Osteoblast (primary cell): ENCODE measurements at regions not wholly inside any gene's neighbourhood (a gene's known extent, or its start where the extent isn't known, plus 50 kb on each side); places are given as distances from the start of the nearest gene placed in this dataset.

Experiments used
- DNase-seq: peaks from one replicate; pipeline ENCODE4 v3.0.0; 2011; ENCODE audit warnings: low spot score, mixed read lengths; ENCODE audit not compliant: insufficient read length; ENCODE audit errors: missing footprints
- H2AFZ ChIP-seq: 2 replicates; pipeline ENCODE4 v1.6.0; 2011; ENCODE audit warnings: mild to moderate bottlenecking, low read length
- H3K27ac ChIP-seq: 2 replicates; pipeline ENCODE4 v1.5.1; 2011; ENCODE audit warnings: mild to moderate bottlenecking, low read depth, low read length, moderate library complexity
- H3K27me3 ChIP-seq: 2 replicates; pipeline ENCODE4 v1.6.0; 2012; ENCODE audit warnings: mild to moderate bottlenecking, control low read depth, inconsistent platforms, low read length, moderate library complexity; ENCODE audit not compliant: insufficient read depth
- H3K36me3 ChIP-seq: 2 replicates; pipeline ENCODE4 v1.5.1; 2011; ENCODE audit warnings: mild to moderate bottlenecking, low read length, control low read depth, moderate library complexity; ENCODE audit not compliant: insufficient read depth
- H3K4me1 ChIP-seq: 2 replicates; pipeline ENCODE4 v1.5.1; 2011; ENCODE audit warnings: mild to moderate bottlenecking, low read length, control low read depth, moderate library complexity; ENCODE audit not compliant: insufficient read depth
- H3K4me2 ChIP-seq: 2 replicates; pipeline ENCODE4 v1.6.0; 2011; ENCODE audit warnings: mild to moderate bottlenecking, low read length; ENCODE audit not compliant: insufficient read depth
- H3K4me3 ChIP-seq: fragments of 200-600 bp; sonication (generic); 3 replicates; pipeline ENCODE4 v1.5.1; 2012; ENCODE audit warnings: mild to moderate bottlenecking, low read length, inconsistent platforms; ENCODE audit not compliant: insufficient read depth
- H3K79me2 ChIP-seq: 2 replicates; pipeline ENCODE4 v1.6.0; 2012; ENCODE audit warnings: mild to moderate bottlenecking, low read length, control low read depth, inconsistent platforms; ENCODE audit not compliant: insufficient read depth
- H3K9me3 ChIP-seq: 2 replicates; pipeline ENCODE4 v1.5.1; 2011; ENCODE audit warnings: low read depth, low read length, control low read depth
- H4K20me1 ChIP-seq: 2 replicates; pipeline ENCODE4 v1.6.0; 2012; ENCODE audit warnings: mild to moderate bottlenecking, low read length, control low read depth; ENCODE audit not compliant: insufficient read depth
- TF ChIP-seq, protein P1 (sequence below): IDR thresholded peaks from 2 replicates; pipeline ENCODE4 v1.5.1; 2011; ENCODE audit warnings: mild to moderate bottlenecking, low read depth, low read length, moderate library complexity; ENCODE audit errors: extremely low read depth

DNA sequence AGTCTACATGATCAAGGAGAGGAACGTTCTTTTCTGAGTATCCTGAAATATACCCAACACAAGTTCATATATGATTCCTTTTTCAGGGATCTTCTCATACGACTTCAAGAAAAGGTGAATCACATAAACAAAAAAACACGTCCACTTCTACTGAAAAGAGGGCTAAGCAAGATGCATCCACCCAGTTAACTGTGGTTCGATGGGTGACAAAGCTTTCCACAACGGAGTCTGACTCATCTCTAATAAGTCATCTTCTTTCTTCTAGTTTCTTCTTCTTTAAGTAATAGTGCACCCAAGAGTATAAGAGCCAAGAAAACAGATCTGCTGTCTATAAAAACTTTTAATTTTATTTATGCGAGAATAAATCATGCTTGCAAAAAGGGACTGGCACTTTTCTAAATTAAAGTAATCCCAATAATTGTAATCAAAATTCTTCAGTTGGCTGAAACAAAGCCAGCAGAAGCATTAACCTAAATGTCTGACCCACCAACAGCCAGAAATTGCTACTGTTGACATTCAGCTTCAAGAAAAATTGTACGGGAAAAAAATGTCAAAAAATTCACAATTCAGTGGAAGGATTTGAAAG lies 146.9 kb upstream of the ANK3 start:
- Histone ChIP-seq H3K36me3 (no peaks in the 10 kb centered on the region), H3K9me3 (no peaks in the 10 kb centered on the region), H3K27ac (no peak overlapping the region), H3K4me2 (no peak overlapping the region), H4K20me1 (no peaks in the 10 kb centered on the region), H2AFZ (no peak overlapping the region), H3K27me3 (no peaks in the 10 kb centered on the region), H3K4me1 (peaks cover 6% of the 10 kb centered on the region), H3K4me3 (no peak overlapping the region), H3K79me2 (no peaks in the 10 kb centered on the region)
- TF ChIP-seq, protein P1, sequence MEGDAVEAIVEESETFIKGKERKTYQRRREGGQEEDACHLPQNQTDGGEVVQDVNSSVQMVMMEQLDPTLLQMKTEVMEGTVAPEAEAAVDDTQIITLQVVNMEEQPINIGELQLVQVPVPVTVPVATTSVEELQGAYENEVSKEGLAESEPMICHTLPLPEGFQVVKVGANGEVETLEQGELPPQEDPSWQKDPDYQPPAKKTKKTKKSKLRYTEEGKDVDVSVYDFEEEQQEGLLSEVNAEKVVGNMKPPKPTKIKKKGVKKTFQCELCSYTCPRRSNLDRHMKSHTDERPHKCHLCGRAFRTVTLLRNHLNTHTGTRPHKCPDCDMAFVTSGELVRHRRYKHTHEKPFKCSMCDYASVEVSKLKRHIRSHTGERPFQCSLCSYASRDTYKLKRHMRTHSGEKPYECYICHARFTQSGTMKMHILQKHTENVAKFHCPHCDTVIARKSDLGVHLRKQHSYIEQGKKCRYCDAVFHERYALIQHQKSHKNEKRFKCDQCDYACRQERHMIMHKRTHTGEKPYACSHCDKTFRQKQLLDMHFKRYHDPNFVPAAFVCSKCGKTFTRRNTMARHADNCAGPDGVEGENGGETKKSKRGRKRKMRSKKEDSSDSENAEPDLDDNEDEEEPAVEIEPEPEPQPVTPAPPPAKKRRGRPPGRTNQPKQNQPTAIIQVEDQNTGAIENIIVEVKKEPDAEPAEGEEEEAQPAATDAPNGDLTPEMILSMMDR: no peak
- DNase-seq: no peak

DNA sequence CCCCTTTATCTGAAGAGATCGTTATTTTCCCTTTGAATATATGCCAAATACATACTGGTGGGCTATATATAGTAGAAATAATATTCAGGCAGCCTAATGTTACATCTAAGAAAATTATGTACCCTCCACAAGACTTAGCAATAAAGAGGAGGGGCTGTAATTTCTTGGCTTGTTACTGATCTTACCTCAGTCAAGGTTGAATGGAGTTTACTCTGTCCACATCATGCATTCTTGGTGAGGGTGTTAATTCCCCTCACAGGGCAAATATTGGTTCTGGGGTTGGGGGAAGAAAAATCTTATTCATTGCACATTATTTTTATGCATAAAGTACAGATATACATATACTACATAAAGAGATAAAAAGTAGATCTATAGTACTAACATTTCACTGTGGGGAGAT lies 145.8 kb upstream of the ANK3 start:
- Histone ChIP-seq H3K9me3 (no peaks in the 10 kb centered on the region), H3K79me2 (no peaks in the 10 kb centered on the region), H4K20me1 (no peaks in the 10 kb centered on the region), H3K36me3 (no peaks in the 10 kb centered on the region), H3K4me3 (no peak overlapping the region), H2AFZ (no peak overlapping the region), H3K4me2 (no peak overlapping the region), H3K4me1 (no peaks in the 10 kb centered on the region), H3K27me3 (no peaks in the 10 kb centered on the region), H3K27ac (no peak overlapping the region)
- TF ChIP-seq, protein P1: no peak
- no peak for DNase-seq

DNA sequence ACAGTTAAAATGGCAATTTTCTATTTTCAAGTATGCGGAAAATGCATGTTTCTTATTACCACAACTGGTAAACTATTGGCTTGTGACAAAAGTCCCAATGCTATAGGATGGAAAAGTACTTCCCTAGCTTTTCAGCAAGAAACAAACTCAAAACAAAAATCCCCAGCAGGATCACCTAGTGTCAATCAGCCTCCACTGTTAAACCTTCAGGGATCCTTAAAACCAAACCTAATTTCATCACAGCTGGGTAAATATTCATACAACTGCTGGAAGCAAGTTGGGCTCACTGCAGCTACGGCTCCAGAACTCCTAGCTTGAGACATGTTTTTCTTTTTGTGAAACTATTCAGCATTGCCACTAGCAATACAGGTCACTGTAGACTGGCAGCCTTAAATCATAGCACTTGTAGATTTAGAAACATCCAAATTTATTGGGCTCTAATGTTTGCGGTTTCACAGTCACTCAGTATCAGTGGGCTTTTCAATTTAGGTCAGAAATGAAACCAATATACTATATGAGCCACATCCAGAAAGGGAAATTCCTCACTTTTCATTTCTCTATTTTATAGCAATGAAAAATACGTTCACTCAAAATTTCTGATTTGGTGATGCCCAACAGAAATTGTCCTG lies 145.2 kb upstream of the ANK3 start:
- Histone ChIP-seq H3K9me3 (no peaks in the 10 kb centered on the region), H4K20me1 (no peaks in the 10 kb centered on the region), H2AFZ (no peak overlapping the region), H3K27me3 (no peaks in the 10 kb centered on the region), H3K4me2 (peak overlapping the region; percentile 0), H3K36me3 (no peaks in the 10 kb centered on the region), H3K27ac (no peak overlapping the region), H3K4me1 (no peaks in the 10 kb centered on the region), H3K79me2 (no peaks in the 10 kb centered on the region), H3K4me3 (no peak overlapping the region)
- no peak for DNase-seq
- TF ChIP-seq, protein P1: no peak

DNA sequence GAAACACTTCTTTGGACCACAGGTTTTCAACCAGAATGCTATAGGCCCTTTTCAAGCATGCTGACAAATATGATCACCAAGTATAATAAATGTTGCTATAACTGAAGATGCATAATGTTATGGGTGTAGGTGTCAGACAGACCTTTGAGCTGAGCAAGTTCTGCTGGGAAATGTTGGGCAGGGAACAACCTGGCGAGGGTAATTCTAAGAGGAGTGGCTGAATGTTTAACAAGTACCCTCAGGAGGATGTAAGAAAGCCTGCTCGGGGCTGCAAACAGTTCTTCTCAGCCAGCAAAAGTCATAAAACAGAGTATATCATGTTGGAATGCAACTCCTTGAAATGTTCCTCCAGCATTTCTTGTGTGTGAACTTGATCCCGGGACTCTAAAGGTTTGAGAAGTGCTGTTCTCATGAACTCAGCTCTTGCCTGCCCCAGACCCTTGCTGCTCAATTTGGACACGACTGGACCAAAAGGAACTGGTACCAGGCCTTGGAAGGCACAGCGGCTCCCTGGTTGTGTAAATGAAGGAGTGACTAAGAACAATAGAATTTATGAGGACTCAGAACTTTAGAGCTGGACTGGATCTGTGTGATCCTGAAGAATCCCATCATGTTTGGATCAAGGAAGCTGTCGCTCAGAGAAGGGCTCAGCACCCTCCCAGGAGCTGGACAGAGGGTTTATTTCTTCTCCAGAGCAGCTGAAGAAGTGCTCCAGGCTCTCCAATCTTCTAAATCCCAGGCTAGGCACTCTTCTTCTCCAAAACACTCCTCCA lies 143.2 kb upstream of the ANK3 start:
- no peak overlapping the region for H3K4me2 ChIP-seq
- no peaks in the 10 kb centered on the region for H4K20me1 ChIP-seq
- H3K4me1 ChIP-seq: no peaks in the 10 kb centered on the region
- H3K9me3 ChIP-seq: no peaks in the 10 kb centered on the region
- H3K79me2 ChIP-seq: no peaks in the 10 kb centered on the region
- no peak for DNase-seq
- no peaks in the 10 kb centered on the region for H3K27me3 ChIP-seq
- TF ChIP-seq, protein P1: no peak
- H3K36me3 ChIP-seq: no peaks in the 10 kb centered on the region
- no peak overlapping the region for H3K27ac ChIP-seq
- H2AFZ ChIP-seq: no peak overlapping the region
- H3K4me3 ChIP-seq: no peak overlapping the region
